ENCODE measurements at regions not wholly inside any gene's neighbourhood (a gene's known extent, or its start where the extent isn't known, plus 50 kb on each side); places are given as distances from the start of the nearest gene placed in this dataset.

- no peak for DNase-seq
These were observed 368.8 kb upstream of the ZMIZ1 start for GRCh38 chr10:78699971-78700370.

DNA sequence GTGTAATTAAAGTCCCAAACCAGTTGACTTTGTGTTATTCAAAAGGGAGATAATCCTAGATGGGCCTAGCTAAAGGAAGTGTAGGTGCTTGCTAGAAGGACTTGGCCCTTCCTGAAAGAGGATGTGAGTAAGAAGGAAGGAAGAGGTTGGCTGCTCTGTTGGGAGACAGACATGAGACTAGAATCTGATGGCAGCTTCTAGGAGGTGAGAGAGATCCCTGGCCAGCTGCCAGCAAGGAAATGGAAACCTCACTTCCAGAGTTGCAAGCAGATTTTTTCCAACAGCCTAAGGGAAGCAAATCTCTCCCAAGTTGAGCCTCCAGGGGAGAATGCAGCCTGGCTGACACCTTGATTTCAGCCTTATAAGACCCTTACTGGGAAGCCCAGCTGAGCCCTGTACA lies 368.4 kb upstream of the ZMIZ1 start:
- DNase-seq: peak in 1 of 2 experiments; percentile 1

GRCh38 chr10:78700816-78701520 lies 367.8 kb upstream of the ZMIZ1 start:
- DNase-seq: no peak

DNA sequence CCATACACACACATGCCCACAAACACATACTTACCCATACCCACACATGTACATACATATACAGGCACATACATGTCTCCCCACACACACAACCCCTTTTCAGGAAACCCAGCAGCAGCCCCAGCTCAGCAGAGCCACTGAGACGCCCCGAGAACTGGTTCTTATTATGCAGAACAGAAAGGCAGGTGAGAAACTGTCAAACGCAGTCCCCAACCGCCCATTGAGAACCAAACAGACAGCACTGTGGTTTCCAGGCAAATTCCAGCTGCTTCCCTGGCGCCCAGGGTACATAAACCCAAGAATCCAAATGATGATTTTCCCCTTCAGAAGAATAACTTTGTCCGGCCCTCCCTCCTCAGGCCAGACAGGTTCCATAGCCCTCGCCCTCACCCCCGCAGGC lies 366.6 kb upstream of the ZMIZ1 start:
- no peak for DNase-seq

DNA sequence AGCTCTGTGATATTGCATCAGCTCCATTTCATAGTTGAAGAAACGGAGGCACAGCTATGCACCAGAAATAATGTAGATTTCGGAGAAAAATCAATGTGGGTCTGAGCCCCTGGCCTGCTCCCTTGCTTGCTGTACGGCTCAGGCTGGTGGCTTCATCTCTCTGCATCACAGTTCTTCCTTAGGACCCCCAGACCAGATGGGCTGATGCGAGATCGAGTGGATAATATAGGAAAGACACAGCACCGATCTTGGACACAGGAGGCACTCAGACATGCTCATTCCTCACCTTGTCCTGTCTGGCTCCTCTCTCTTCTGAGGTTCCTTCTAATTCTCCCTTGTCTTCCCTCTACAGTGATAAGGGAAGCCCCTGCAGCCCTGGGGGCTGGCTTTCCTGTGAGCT lies 365.9 kb upstream of the ZMIZ1 start:
- DNase-seq: no peak

DNA sequence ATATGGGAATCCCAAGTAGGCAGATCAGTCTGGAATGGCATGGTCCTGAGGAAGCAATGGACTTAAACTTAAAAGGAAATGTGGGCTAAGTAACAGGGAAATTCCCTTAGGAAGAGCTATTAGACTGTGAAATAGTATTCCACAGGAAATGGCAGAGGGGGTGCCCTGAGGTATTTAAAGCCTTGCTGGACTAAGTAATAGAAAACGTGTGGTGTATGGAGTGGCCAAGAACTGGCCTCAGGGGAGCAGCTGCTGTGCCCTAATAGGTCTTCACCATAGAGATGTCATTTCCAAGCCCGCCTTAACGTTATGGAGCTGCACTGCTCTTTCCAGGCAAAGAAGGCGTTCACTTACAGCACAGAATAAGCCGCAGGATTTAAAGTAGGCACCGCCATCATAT lies 365.2 kb upstream of the ZMIZ1 start:
- no peak for DNase-seq

DNA sequence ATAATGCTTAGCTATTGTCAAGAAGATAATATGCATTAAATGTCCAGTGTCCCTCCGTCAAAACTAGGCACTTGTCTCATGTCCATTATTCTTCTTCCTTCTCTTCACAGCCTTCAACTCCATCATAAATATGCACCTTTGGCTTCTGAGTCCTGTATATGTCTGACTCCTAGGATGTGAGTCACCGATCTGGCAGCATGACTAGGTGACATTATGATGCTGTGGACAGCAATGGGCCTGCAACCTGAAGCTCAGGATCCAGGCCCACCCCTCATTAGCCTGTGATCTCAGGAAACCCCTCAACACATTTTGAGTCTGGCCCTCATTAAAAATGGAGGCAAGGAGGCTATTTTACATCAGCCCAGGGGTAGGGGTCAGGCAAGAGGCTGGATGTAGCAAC lies 362.5 kb upstream of the ZMIZ1 start:
- DNase-seq: no peak

- no peak for DNase-seq
These were observed 361.8 kb upstream of the ZMIZ1 start for GRCh38 chr10:78706726-78707540.

- no peak for DNase-seq
These were observed 361.0 kb upstream of the ZMIZ1 start for GRCh38 chr10:78707745-78708144.

DNA sequence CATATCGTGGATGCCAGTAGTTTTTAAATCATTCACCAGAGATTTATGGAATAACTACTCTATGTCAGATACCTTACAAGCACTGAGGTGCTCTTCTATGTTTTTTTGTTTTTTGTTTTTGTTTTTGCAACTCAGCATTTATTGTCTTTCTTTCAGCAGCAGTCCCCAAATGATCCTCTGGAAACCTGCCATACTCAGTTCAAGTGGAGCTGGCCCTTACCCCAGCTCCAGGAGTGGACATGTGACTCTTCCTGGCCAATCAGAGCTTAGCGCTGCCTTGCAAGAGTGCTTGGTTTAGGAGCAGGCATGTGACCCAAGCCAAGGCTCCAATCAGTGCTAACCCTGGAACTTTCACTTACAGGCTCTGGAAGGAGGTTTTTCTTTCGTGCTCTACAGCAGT lies 356.6 kb upstream of the ZMIZ1 start:
- DNase-seq: no peak

DNA sequence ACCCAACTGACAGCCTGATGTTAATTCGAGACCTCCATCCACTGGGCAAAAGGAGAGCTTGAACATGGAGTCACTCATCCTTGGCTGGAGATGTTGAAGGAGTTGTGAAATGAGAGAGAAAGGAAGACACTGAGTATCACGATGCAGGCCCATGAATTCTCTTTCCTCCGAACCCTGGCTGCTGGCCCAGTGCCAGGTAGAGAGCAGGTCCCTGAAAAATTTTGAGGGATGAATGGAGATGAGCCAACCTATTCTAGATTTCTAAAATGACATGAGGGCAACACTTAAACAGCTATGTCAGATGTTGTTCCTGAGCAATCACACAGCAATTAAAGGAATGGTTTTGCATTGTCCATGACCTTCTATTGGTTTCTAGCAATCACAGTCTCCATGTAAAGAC lies 355.1 kb upstream of the ZMIZ1 start:
- no peak for DNase-seq

- no peak for DNase-seq
These were observed 354.5 kb upstream of the ZMIZ1 start for GRCh38 chr10:78714225-78714624.

GRCh38 chr10:78715435-78715834 lies 353.3 kb upstream of the ZMIZ1 start:
- no peak for DNase-seq

DNA sequence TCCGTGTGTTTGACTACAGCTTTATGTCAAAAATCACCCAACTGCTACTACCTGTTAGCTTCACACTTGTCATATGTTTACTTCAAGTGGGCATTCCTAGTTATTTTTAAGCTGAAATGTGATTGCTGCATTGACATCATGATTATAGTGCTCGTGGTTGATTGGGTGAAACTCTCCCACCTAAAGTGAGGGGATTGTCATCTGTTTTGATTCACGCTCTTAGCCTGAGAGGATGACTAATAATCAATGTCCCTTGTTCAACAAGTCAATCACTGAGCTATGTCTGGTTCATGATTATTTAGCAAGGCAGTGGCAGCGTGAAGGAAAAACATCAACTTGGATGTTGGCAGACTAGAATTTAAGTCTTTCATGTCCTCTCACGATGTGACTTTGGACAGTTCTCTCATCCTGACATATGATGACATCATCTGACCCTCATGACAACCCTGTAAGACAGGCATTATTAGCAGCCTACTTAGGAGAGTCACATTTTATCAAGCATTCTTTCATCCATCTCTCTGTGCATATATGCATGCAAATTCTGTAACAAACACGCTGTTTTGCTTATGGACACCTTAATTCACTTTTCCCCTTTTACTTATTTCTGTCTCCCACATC lies 352.6 kb upstream of the ZMIZ1 start:
- no peak for DNase-seq

DNA sequence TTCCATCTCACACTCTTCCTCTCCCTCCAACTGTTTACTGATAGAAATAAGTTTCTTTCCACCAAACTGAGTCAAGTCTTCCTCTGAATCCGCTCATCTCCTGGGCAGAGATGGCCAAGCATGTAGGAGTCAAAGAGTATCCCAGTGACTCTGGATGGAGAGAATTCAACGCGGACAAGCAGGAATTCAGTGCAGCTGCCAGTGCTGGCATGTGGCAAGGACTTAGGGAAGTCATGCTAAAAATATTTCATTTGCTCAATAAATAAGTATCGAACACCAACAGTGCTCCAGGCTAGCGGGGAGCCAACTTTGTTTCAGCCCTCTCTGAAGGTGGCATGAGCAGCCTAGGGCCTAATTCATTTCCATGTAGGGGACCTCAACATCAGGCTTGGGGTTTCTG lies 351.6 kb upstream of the ZMIZ1 start:
- no peak for DNase-seq

DNA sequence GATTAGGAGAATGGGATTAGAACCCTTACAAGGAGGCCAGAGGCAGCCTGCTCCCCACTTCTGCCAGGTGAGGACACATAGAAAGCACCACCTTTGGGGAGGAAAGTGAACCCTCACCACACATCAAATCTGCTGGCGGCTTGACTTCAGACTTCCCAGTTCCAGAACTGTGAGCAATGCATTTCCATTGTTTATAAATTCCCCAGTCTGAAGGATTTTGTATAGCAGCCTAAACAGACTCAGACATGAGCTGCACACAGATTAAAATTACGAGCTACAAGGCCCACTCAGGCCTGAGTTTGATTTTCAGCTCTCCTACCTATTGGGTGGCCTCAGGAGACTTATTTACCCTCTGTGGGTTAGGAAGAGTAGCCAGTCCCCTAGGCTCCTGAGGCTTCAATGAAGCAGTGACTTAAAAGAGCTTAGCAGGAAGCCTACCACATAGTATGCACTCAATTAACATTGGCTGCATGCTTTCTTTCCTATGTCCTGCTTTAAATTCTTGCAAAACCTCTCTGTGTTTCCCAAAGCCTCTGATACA lies 350.7 kb upstream of the ZMIZ1 start:
- no peak for DNase-seq

GRCh38 chr10:78719276-78719675 lies 349.5 kb upstream of the ZMIZ1 start:
- no peak for DNase-seq

DNA sequence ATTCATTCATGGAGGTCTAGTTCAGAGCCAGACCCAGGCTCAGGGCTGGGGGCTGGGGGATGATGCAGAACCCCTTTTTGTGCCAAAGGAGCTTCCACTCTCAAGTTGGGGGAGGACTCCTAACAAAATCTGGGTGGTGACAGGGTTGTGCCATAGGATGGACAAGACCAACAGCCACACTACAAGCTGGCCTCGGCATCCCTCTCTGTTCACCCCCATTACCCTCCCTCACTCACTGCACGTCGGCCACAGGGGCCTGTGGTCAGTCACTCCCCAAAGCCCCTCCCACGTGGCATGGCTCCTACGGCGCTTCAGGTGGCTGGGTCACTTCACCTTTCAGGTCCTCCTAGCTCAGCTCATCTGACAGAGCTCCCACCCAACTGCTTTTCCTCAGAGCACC lies 348.7 kb upstream of the ZMIZ1 start:
- no peak for DNase-seq

DNA sequence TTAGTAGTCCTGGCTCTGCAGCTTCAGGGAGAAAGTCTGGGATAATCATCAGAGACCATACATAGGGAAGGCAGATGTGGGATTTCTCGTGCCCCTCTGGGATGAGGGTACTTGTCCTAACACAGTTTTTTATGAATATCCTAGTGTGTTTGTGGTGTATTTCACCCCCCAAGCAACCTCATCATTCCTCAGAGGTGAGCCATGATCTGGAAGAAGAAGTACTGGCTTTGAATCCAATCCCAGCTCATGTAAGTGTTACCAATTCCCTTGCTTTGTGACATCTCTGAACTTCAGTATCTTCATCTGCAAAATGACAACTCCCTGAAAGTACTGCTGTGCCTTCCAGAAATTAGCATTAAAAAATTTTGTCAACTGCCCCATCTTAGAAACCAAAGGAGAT lies 347.5 kb upstream of the ZMIZ1 start:
- DNase-seq: no peak

GRCh38 chr10:78724846-78725245 lies 343.9 kb upstream of the ZMIZ1 start:
- no peak for DNase-seq

DNA sequence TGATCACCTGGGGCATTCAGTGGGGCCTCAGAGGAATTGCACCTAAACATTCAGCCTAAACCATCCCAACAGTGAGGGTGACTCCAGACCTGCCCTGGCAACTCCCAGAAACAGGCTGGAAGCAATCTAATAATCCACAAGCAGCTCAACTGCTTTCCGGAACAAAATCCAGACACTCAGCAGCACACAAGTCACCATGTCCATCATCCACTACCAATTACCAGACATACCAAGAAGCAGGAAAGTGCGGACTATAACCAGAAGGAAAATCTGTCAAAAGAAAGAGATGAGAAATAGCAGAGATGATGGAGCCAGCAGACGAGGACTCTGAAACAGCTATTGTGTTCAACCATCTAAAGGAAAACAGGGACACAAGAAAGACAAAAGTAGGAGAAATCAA lies 342.6 kb upstream of the ZMIZ1 start:
- no peak for DNase-seq

GRCh38 chr10:78727251-78727650 lies 341.5 kb upstream of the ZMIZ1 start:
- DNase-seq: no peak

GRCh38 chr10:78727728-78728127 lies 341.0 kb upstream of the ZMIZ1 start:
- no peak for DNase-seq

DNA sequence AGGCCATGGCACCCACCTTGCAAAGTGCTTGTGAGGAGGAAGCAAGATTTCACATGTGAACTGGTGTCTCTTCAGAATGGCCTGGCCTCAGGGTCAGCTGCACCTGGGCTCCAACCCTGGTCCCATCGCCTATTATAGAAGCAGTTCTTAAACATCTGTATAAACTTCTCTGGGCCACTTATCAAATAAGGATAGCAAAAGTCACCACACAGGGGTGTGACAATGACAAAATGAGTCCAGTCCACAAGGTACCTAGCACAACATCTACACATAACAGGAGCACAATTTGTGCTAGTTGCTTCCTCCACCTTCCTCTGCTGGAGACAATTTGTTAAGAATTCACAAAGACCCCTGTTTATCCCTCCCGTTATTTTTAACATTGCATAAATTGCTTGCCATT lies 340.6 kb upstream of the ZMIZ1 start:
- DNase-seq: no peak

Data from AML-193 (cell line).